WTC11 (cell line): ENCODE measurements at regions not wholly inside any gene's neighbourhood (a gene's known extent, or its start where the extent isn't known, plus 50 kb on each side); places are given as distances from the start of the nearest gene placed in this dataset.

Experiments
- ATAC-seq: fragments of 200-7000 bp; cut with Tn5 transposase; 2 replicates; pipeline ENCODE4 v1.10.0; 2021; ENCODE audit warnings: mild to moderate bottlenecking, moderate library complexity
- CTCF ChIA-PET: fragments of 300-600 bp; sonication (Branson Sonifier 250); formaldehyde crosslinking; loops from one replicate; lab custom pipeline; 2021; ENCODE audit warnings: antibody characterized with exemption; lab: Charles Lee
- POLR2A ChIA-PET: fragments of 350-600 bp; sonication (Branson Sonifier 250); formaldehyde crosslinking; loops from one replicate; lab custom pipeline; 2021; ENCODE audit warnings: antibody characterized with exemption; lab: Charles Lee
- DNase-seq: peaks from one replicate; pipeline ENCODE4 v3.0.0; 2021; ENCODE audit warnings: low spot score
- H3K27ac Mint-ChIP-seq: 2 replicates; pipeline ENCODE4 v1.8.0; 2021; ENCODE audit warnings: mixed read lengths
- H3K27me3 Mint-ChIP-seq: 2 replicates; pipeline ENCODE4 v1.8.0; 2021; ENCODE audit warnings: low read depth, mild to moderate bottlenecking, moderate library complexity, mixed read lengths
- H3K36me3 Mint-ChIP-seq: 2 replicates; pipeline ENCODE4 v1.8.0; 2021; ENCODE audit warnings: mixed read lengths
- H3K4me1 Mint-ChIP-seq: 2 replicates; pipeline ENCODE4 v1.8.0; 2022; ENCODE audit warnings: mixed read lengths
- H3K4me3 Mint-ChIP-seq: 2 replicates; pipeline ENCODE4 v1.8.0; 2021; ENCODE audit warnings: mild to moderate bottlenecking, moderate library complexity, mixed read lengths
- H3K9me3 Mint-ChIP-seq: 2 replicates; pipeline ENCODE4 v1.8.0; 2021; ENCODE audit warnings: mixed read lengths
- AFF4 ChIP-seq: sonication (generic); formaldehyde crosslinking; IDR thresholded peaks from 2 replicates; pipeline ENCODE4 v1.8.1; 2023; ENCODE audit warnings: mild to moderate bottlenecking, missing genetic modification reagents, borderline replicate concordance
- ATF3 ChIP-seq: sonication (generic); formaldehyde crosslinking; conservative IDR thresholded peaks from 2 replicates; pipeline ENCODE4 v1.8.1; 2022; ENCODE audit warnings: mild to moderate bottlenecking, missing genetic modification reagents
- CREM ChIP-seq: sonication (generic); formaldehyde crosslinking; IDR thresholded peaks from 2 replicates; pipeline ENCODE4 v1.8.1; 2022; ENCODE audit warnings: mild to moderate bottlenecking, missing genetic modification reagents, moderate library complexity
- CTCF ChIP-seq: fragments of 200-600 bp; IDR thresholded peaks from 2 replicates; pipeline ENCODE4 v1.8.0; 2022; ENCODE audit warnings: antibody characterized with exemption
- ESRRA ChIP-seq: sonication (generic); formaldehyde crosslinking; IDR thresholded peaks from 2 replicates; pipeline ENCODE4 v1.8.1; 2022; ENCODE audit warnings: mild to moderate bottlenecking, missing genetic modification reagents, borderline replicate concordance
- FOXP1 ChIP-seq: sonication (generic); formaldehyde crosslinking; IDR thresholded peaks from 2 replicates; pipeline ENCODE4 v1.8.0; 2022; ENCODE audit warnings: missing genetic modification reagents, mild to moderate bottlenecking, moderate library complexity, borderline replicate concordance
- NR1H2 ChIP-seq: sonication (generic); formaldehyde crosslinking; IDR thresholded peaks from 2 replicates; pipeline ENCODE4 v1.9.0; 2021; ENCODE audit warnings: mild to moderate bottlenecking, moderate library complexity, missing genetic modification reagents
- NR2C2 ChIP-seq: sonication (generic); formaldehyde crosslinking; IDR thresholded peaks from 2 replicates; pipeline ENCODE4 v1.8.0; 2022; ENCODE audit warnings: mild to moderate bottlenecking, missing genetic modification reagents
- SMAD3 ChIP-seq: sonication (generic); formaldehyde crosslinking; IDR thresholded peaks from 2 replicates; pipeline ENCODE4 v1.8.0; 2022; ENCODE audit warnings: missing genetic modification reagents, mild to moderate bottlenecking, borderline replicate concordance
- STAT6 ChIP-seq: sonication (generic); formaldehyde crosslinking; conservative IDR thresholded peaks from 2 replicates; pipeline ENCODE4 v1.8.1; 2023; ENCODE audit warnings: mild to moderate bottlenecking, low read depth, missing genetic modification reagents, moderate library complexity
- TP53 ChIP-seq: sonication (generic); formaldehyde crosslinking; IDR thresholded peaks from 2 replicates; pipeline ENCODE4 v1.8.1; 2023; ENCODE audit warnings: mild to moderate bottlenecking, missing genetic modification reagents
- ZNF263 ChIP-seq: sonication (generic); formaldehyde crosslinking; IDR thresholded peaks from 2 replicates; pipeline ENCODE4 v1.8.1; 2022; ENCODE audit warnings: low read depth, mild to moderate bottlenecking, moderate library complexity, missing genetic modification reagents
- ZNF423 ChIP-seq: fragments of 250-450 bp; sonication (Bioruptor Pico); IDR thresholded peaks from 2 replicates; pipeline ENCODE4 v2.1.2; 2022; ENCODE audit warnings: mild to moderate bottlenecking, moderate library complexity
- ZSCAN18 ChIP-seq: fragments of 250-450 bp; sonication (Bioruptor Pico); IDR thresholded peaks from 2 replicates; pipeline ENCODE4 v2.1.2; 2022; ENCODE audit warnings: mild to moderate bottlenecking, moderate library complexity
- TF ChIP-seq, protein P1 (sequence below): sonication (generic); formaldehyde crosslinking; IDR thresholded peaks from 2 replicates; pipeline ENCODE4 v1.8.0; 2023; ENCODE audit warnings: missing genetic modification reagents, mild to moderate bottlenecking, borderline replicate concordance
- TF ChIP-seq, protein P2 (sequence below): fragments of 250-450 bp; sonication (Bioruptor Pico); IDR thresholded peaks from 2 replicates; pipeline ENCODE4 v1.9.0; 2021; ENCODE audit warnings: mild to moderate bottlenecking, borderline replicate concordance
- TF ChIP-seq, protein P3 (sequence below): fragments of 250-450 bp; sonication (Bioruptor Pico); IDR thresholded peaks from 2 replicates; pipeline ENCODE4 v1.8.0; 2021; ENCODE audit warnings: mild to moderate bottlenecking

DNA sequence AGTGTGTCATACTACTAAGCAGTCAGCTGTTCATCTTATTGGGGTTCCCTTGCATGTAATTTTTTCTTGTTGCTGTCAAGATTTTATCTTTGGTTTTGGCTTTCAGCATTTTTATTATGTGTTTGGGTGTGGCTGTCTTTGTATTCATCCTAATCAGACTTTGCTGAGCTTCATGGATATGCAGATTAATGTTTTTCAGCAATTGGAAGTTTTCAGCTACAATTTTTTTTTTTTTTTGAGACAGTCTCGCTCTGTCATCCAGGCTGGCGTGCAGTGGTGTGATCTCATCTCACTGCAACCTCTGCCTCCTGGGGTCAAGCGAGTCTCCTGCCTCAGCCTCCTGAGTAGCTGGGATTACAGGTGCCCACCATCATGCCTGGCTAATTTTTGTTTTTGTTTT, 108.8 kb downstream of the BARX1 start:
- Mint-ChIP-seq H3K9me3 (peaks cover 5% of the 10 kb centered on the region; the same call in 1 of the 2 replicates), H3K27me3 (peaks cover 2% of the 10 kb centered on the region; the same call in 1 of the 2 replicates), H3K4me3 (no peak overlapping the region), H3K4me1 (no peaks in the 10 kb centered on the region), H3K36me3 (no peaks in the 10 kb centered on the region), H3K27ac (no peak overlapping the region)
- ChIA-PET CTCF (no interaction called here), POLR2A (no interaction called here)
- DNase-seq (no peak), ATAC-seq (no peak)
- TF ChIP-seq ZSCAN18 (no peak), CREM (CRISPR knock-in tag) (no peak), NR2C2 (no peak), ATF3 (CRISPR knock-in tag) (no peak), ESRRA (CRISPR knock-in tag) (no peak), SMAD3 (no peak), NR1H2 (CRISPR knock-in tag) (no peak), ZNF423 (CRISPR knock-in tag) (no peak), TP53 (no peak), FOXP1 (CRISPR knock-in tag) (no peak), STAT6 (CRISPR knock-in tag) (no peak), AFF4 (CRISPR knock-in tag) (no peak), CTCF (no peak), ZNF263 (CRISPR knock-in tag) (no peak)
- TF ChIP-seq, protein P1, sequence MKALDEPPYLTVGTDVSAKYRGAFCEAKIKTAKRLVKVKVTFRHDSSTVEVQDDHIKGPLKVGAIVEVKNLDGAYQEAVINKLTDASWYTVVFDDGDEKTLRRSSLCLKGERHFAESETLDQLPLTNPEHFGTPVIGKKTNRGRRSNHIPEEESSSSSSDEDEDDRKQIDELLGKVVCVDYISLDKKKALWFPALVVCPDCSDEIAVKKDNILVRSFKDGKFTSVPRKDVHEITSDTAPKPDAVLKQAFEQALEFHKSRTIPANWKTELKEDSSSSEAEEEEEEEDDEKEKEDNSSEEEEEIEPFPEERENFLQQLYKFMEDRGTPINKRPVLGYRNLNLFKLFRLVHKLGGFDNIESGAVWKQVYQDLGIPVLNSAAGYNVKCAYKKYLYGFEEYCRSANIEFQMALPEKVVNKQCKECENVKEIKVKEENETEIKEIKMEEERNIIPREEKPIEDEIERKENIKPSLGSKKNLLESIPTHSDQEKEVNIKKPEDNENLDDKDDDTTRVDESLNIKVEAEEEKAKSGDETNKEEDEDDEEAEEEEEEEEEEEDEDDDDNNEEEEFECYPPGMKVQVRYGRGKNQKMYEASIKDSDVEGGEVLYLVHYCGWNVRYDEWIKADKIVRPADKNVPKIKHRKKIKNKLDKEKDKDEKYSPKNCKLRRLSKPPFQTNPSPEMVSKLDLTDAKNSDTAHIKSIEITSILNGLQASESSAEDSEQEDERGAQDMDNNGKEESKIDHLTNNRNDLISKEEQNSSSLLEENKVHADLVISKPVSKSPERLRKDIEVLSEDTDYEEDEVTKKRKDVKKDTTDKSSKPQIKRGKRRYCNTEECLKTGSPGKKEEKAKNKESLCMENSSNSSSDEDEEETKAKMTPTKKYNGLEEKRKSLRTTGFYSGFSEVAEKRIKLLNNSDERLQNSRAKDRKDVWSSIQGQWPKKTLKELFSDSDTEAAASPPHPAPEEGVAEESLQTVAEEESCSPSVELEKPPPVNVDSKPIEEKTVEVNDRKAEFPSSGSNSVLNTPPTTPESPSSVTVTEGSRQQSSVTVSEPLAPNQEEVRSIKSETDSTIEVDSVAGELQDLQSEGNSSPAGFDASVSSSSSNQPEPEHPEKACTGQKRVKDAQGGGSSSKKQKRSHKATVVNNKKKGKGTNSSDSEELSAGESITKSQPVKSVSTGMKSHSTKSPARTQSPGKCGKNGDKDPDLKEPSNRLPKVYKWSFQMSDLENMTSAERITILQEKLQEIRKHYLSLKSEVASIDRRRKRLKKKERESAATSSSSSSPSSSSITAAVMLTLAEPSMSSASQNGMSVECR (CRISPR knock-in tag), result no peak
- TF ChIP-seq, protein P2, sequence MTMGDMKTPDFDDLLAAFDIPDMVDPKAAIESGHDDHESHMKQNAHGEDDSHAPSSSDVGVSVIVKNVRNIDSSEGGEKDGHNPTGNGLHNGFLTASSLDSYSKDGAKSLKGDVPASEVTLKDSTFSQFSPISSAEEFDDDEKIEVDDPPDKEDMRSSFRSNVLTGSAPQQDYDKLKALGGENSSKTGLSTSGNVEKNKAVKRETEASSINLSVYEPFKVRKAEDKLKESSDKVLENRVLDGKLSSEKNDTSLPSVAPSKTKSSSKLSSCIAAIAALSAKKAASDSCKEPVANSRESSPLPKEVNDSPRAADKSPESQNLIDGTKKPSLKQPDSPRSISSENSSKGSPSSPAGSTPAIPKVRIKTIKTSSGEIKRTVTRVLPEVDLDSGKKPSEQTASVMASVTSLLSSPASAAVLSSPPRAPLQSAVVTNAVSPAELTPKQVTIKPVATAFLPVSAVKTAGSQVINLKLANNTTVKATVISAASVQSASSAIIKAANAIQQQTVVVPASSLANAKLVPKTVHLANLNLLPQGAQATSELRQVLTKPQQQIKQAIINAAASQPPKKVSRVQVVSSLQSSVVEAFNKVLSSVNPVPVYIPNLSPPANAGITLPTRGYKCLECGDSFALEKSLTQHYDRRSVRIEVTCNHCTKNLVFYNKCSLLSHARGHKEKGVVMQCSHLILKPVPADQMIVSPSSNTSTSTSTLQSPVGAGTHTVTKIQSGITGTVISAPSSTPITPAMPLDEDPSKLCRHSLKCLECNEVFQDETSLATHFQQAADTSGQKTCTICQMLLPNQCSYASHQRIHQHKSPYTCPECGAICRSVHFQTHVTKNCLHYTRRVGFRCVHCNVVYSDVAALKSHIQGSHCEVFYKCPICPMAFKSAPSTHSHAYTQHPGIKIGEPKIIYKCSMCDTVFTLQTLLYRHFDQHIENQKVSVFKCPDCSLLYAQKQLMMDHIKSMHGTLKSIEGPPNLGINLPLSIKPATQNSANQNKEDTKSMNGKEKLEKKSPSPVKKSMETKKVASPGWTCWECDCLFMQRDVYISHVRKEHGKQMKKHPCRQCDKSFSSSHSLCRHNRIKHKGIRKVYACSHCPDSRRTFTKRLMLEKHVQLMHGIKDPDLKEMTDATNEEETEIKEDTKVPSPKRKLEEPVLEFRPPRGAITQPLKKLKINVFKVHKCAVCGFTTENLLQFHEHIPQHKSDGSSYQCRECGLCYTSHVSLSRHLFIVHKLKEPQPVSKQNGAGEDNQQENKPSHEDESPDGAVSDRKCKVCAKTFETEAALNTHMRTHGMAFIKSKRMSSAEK (CRISPR knock-in tag), result no peak
- TF ChIP-seq, protein P3, sequence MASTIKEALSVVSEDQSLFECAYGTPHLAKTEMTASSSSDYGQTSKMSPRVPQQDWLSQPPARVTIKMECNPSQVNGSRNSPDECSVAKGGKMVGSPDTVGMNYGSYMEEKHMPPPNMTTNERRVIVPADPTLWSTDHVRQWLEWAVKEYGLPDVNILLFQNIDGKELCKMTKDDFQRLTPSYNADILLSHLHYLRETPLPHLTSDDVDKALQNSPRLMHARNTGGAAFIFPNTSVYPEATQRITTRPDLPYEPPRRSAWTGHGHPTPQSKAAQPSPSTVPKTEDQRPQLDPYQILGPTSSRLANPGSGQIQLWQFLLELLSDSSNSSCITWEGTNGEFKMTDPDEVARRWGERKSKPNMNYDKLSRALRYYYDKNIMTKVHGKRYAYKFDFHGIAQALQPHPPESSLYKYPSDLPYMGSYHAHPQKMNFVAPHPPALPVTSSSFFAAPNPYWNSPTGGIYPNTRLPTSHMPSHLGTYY (CRISPR knock-in tag), result no peak
